Colonic mucosa (tissue), 4 donors: ENCODE measurements at regions not wholly inside any gene's neighbourhood (a gene's known extent, or its start where the extent isn't known, plus 50 kb on each side); places are given as distances from the start of the nearest gene placed in this dataset.

ENCODE experiments used
- DNase-seq: peaks from one replicate; pipeline ENCODE4 v3.0.0-alpha.2; 2020
- H3K27ac ChIP-seq: fragments of 200-600 bp; one replicate; pipeline ENCODE4 v1.8.0; 2021
- H3K27me3 ChIP-seq: fragments of 200-600 bp; one replicate; pipeline ENCODE4 v1.8.0; 2021
- H3K36me3 ChIP-seq: fragments of 200-600 bp; one replicate; pipeline ENCODE4 v1.8.0; 2021
- H3K4me1 ChIP-seq: fragments of 200-600 bp; one replicate; pipeline ENCODE4 v1.8.0; 2021; ENCODE audit warnings: mild to moderate bottlenecking
- H3K4me3 ChIP-seq: fragments of 200-600 bp; one replicate; pipeline ENCODE4 v1.8.0; 2021
- H3K9ac ChIP-seq, 2 donors: one replicate each; pipeline ENCODE4 v1.7.0; 2013; ENCODE audit warnings: control low read depth in 2 of 2, low read depth in 2 of 2, low read length in 2 of 2
- H3K9me3 ChIP-seq: fragments of 200-600 bp; one replicate; pipeline ENCODE4 v1.8.0; 2021
- CTCF ChIP-seq: fragments of 200-600 bp; IDR thresholded peaks from one replicate; pipeline ENCODE4 v1.8.0; 2022; ENCODE audit warnings: antibody characterized with exemption, mild to moderate bottlenecking
- intact Hi-C: fragments of 100-400 bp; cut with DNase I; formaldehyde crosslinking; loops from one replicate; pipeline ENCODE4 v1.14.1; 2022
- donor health status: healthy.
- donor health status: DM: no; HTN: no; CAD: no.
- donor health status: DM: no; HTN: no; CAD: no.

GRCh38 chr3:28018925-28019718 lies 222.3 kb upstream of the CMC1 start:
- Histone ChIP-seq H3K9ac (no peak overlapping the region), H3K4me1 (no peaks in the 10 kb centered on the region), H3K27me3 (no peaks in the 10 kb centered on the region), H3K9me3 (no peaks in the 10 kb centered on the region), H3K27ac (no peak overlapping the region), H3K4me3 (no peak overlapping the region), H3K36me3 (no peaks in the 10 kb centered on the region)
- no peak for TF ChIP-seq CTCF
- DNase-seq = no peak
- intact Hi-C loops = no loop called here

GRCh38 chr3:28019740-28020139 lies 221.7 kb upstream of the CMC1 start:
- Histone ChIP-seq H3K9me3 (no peaks in the 10 kb centered on the region), H3K4me3 (no peak overlapping the region), H3K36me3 (no peaks in the 10 kb centered on the region), H3K4me1 (no peaks in the 10 kb centered on the region), H3K27me3 (no peaks in the 10 kb centered on the region), H3K9ac (no peak overlapping the region), H3K27ac (no peak overlapping the region)
- DNase-seq = no peak
- intact Hi-C loops = no loop called here
- no peak for TF ChIP-seq CTCF

- intact Hi-C loops = no loop called here
- Histone ChIP-seq H3K9me3 (no peaks in the 10 kb centered on the region), H3K27ac (no peak overlapping the region), H3K4me3 (no peak overlapping the region), H3K4me1 (no peaks in the 10 kb centered on the region), H3K36me3 (no peaks in the 10 kb centered on the region), H3K9ac (no peak overlapping the region), H3K27me3 (no peaks in the 10 kb centered on the region)
- TF ChIP-seq CTCF = no peak
- DNase-seq = no peak
Measured at GRCh38 chr3:28022916-28023315, 218.5 kb upstream of the CMC1 start.

GRCh38 chr3:28028554-28028953 lies 212.9 kb upstream of the CMC1 start:
- no peaks in the 10 kb centered on the region for H3K9me3 ChIP-seq
- H3K27me3 ChIP-seq = no peaks in the 10 kb centered on the region
- H3K4me3 ChIP-seq = no peak overlapping the region
- intact Hi-C loops = no loop called here
- H3K9ac ChIP-seq = no peak overlapping the region
- H3K4me1 ChIP-seq = no peaks in the 10 kb centered on the region
- no peak for DNase-seq
- no peak for TF ChIP-seq CTCF
- H3K36me3 ChIP-seq = no peaks in the 10 kb centered on the region
- H3K27ac ChIP-seq = no peak overlapping the region

- no peak for DNase-seq
- no peak for TF ChIP-seq CTCF
- H3K4me1 ChIP-seq = no peaks in the 10 kb centered on the region
- H3K27ac ChIP-seq = no peak overlapping the region
- no peak overlapping the region for H3K9ac ChIP-seq
- H3K36me3 ChIP-seq = no peaks in the 10 kb centered on the region
- H3K4me3 ChIP-seq = no peak overlapping the region
- no peaks in the 10 kb centered on the region for H3K9me3 ChIP-seq
- no peaks in the 10 kb centered on the region for H3K27me3 ChIP-seq
- intact Hi-C loops = no loop called here
Measured at GRCh38 chr3:28033059-28033784, 208.2 kb upstream of the CMC1 start.
